ENCODE measurements at regions not wholly inside any gene's neighbourhood (a gene's known extent, or its start where the extent isn't known, plus 50 kb on each side); places are given as distances from the start of the nearest gene placed in this dataset.

DNA sequence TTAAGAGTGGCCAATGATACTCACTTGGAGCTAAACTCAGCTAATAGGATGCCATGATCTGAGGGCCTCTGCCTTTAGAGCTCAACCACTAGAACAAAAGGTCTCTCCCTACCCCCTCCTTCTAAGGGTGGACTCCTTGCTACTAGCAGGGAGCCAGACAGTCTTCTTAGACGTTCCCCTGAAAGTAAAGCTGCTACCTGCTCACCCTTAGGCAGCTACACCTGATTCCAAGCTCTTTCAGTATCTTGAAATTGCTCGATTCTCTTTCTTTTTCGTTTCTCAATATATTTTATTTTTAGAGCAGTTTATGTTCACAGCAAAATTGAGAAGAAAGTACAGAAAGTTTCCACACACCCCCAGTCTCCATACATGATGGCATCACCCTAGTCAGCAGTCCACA, 112.6 kb upstream of the KCNJ15 start:
- TF ChIP-seq CTCF (IDR thresholded peaks at IDR 0.05 in 4 of 5, conservative IDR thresholded peaks at IDR 0.05 in 1 of 5) (no peak), POLR2A (IDR thresholded peaks at IDR 0.05) (no peak)

Data from gastrocnemius medialis (tissue), 4 donors.